ENCODE measurements at regions not wholly inside any gene's neighbourhood (a gene's known extent, or its start where the extent isn't known, plus 50 kb on each side); places are given as distances from the start of the nearest gene placed in this dataset.

DNA sequence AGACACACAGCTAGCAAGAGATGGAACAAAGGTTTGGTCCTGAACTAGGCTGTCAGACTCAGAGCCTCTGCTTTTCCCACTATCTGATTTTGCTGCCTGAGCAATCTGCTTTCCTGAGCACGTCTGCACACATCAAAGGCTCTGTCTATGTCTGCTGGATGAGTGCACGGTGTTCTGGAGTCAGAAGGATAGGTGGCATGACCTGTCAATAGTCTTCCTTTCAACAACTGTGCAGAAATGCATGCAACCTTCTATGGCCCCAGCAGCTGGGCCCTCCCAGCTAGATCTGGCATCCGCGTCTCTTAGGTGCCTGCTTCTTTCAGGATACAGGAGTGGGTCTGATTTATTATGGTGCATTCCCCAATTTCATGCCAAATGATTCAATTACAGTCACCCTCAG, 138.3 kb downstream of the UTP18 start:
- FAIRE-seq (no peak), DNase-seq (ENCODE audit: insufficient read length, low spot score) (no peak)
- TF ChIP-seq CTCF (IDR thresholded peaks at IDR 0.05; ENCODE audit: insufficient read depth, missing control alignments), result no peak

DNA sequence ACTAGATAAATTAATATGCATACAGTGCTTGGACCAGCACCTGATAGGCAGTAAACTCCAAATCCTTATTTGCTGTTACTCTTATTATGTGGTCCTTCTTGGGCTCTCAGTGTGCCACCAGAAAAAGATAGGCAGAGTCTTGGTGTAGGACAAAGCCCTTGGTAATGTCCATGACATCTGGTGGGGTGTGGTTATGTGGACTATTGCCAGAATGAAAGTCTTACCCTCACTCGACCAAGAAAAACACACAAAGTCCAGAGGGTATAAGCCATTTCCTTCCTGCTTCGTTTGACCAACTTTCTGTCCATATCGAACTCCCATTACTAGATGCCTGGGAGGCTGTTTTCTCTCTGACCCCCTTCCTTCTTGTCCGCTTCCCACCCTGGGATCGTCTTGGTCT, 140.9 kb downstream of the UTP18 start:
- no peak for FAIRE-seq
- TF ChIP-seq CTCF (IDR thresholded peaks at IDR 0.05; ENCODE audit: insufficient read depth, missing control alignments), result no peak
- DNase-seq (ENCODE audit: insufficient read length, low spot score), result no peak

GRCh38 chr17:51402899-51403298, 142.6 kb downstream of the UTP18 start:
- no peak for TF ChIP-seq CTCF (IDR thresholded peaks at IDR 0.05; ENCODE audit: insufficient read depth, missing control alignments)
- no peak for DNase-seq (ENCODE audit: insufficient read length, low spot score)
- no peak for FAIRE-seq

GRCh38 chr17:51407576-51407975, 147.2 kb downstream of the UTP18 start:
- FAIRE-seq (no peak), DNase-seq (ENCODE audit: insufficient read length, low spot score) (no peak)
- no peak for TF ChIP-seq CTCF (IDR thresholded peaks at IDR 0.05; ENCODE audit: insufficient read depth, missing control alignments)

- FAIRE-seq, result no peak
- no peak for DNase-seq (ENCODE audit: insufficient read length, low spot score)
- TF ChIP-seq CTCF (IDR thresholded peaks at IDR 0.05; ENCODE audit: insufficient read depth, missing control alignments), result no peak
Observed at GRCh38 chr17:51419476-51419875, 159.1 kb downstream of the UTP18 start.

- no peak for TF ChIP-seq CTCF (IDR thresholded peaks at IDR 0.05; ENCODE audit: insufficient read depth, missing control alignments)
- DNase-seq (ENCODE audit: insufficient read length, low spot score) (no peak), FAIRE-seq (no peak)
Observed at GRCh38 chr17:51421525-51421924, 161.2 kb downstream of the UTP18 start.

GRCh38 chr17:51422634-51423033, 162.3 kb downstream of the UTP18 start:
- TF ChIP-seq CTCF (IDR thresholded peaks at IDR 0.05; ENCODE audit: insufficient read depth, missing control alignments), result no peak
- FAIRE-seq (no peak), DNase-seq (ENCODE audit: insufficient read length, low spot score) (no peak)
